WTC11 (cell line): ENCODE measurements at regions not wholly inside any gene's neighbourhood (a gene's known extent, or its start where the extent isn't known, plus 50 kb on each side); places are given as distances from the start of the nearest gene placed in this dataset.

Experiments
- ATAC-seq: fragments of 200-7000 bp; cut with Tn5 transposase; 2 replicates; pipeline ENCODE4 v1.10.0; 2021; ENCODE audit warnings: mild to moderate bottlenecking, moderate library complexity
- CTCF ChIA-PET: fragments of 300-600 bp; sonication (Branson Sonifier 250); formaldehyde crosslinking; loops from one replicate; lab custom pipeline; 2021; ENCODE audit warnings: antibody characterized with exemption; lab: Charles Lee
- POLR2A ChIA-PET: fragments of 350-600 bp; sonication (Branson Sonifier 250); formaldehyde crosslinking; loops from one replicate; lab custom pipeline; 2021; ENCODE audit warnings: antibody characterized with exemption; lab: Charles Lee
- DNase-seq: peaks from one replicate; pipeline ENCODE4 v3.0.0; 2021; ENCODE audit warnings: low spot score
- H3K27ac Mint-ChIP-seq: 2 replicates; pipeline ENCODE4 v1.8.0; 2021; ENCODE audit warnings: mixed read lengths
- H3K27me3 Mint-ChIP-seq: 2 replicates; pipeline ENCODE4 v1.8.0; 2021; ENCODE audit warnings: low read depth, mild to moderate bottlenecking, moderate library complexity, mixed read lengths
- H3K36me3 Mint-ChIP-seq: 2 replicates; pipeline ENCODE4 v1.8.0; 2021; ENCODE audit warnings: mixed read lengths
- H3K4me1 Mint-ChIP-seq: 2 replicates; pipeline ENCODE4 v1.8.0; 2022; ENCODE audit warnings: mixed read lengths
- H3K4me3 Mint-ChIP-seq: 2 replicates; pipeline ENCODE4 v1.8.0; 2021; ENCODE audit warnings: mild to moderate bottlenecking, moderate library complexity, mixed read lengths
- H3K9me3 Mint-ChIP-seq: 2 replicates; pipeline ENCODE4 v1.8.0; 2021; ENCODE audit warnings: mixed read lengths
- CBFB ChIP-seq: sonication (generic); formaldehyde crosslinking; IDR thresholded peaks from 2 replicates; pipeline ENCODE4 v1.8.1; 2022; ENCODE audit warnings: mild to moderate bottlenecking, low read depth, missing genetic modification reagents
- CREB1 ChIP-seq: sonication (generic); formaldehyde crosslinking; IDR thresholded peaks from 2 replicates; pipeline ENCODE4 v1.8.0; 2023; ENCODE audit warnings: mild to moderate bottlenecking, missing genetic modification reagents
- ELF4 ChIP-seq: sonication (generic); formaldehyde crosslinking; IDR thresholded peaks from 2 replicates; pipeline ENCODE4 v1.8.1; 2022; ENCODE audit warnings: low read depth, mild to moderate bottlenecking, moderate library complexity, missing genetic modification reagents
- HMGA2 ChIP-seq: fragments of 250-450 bp; sonication (Bioruptor Pico); IDR thresholded peaks from 2 replicates; pipeline ENCODE4 v1.4.0; 2021; ENCODE audit warnings: mild to moderate bottlenecking, moderate library complexity
- JAZF1 ChIP-seq: fragments of 250-450 bp; sonication (Bioruptor Pico); IDR thresholded peaks from 2 replicates; pipeline ENCODE4 v1.9.0; 2021; ENCODE audit warnings: moderate library complexity, mild to moderate bottlenecking, inconsistent platforms
- NFE2L1 ChIP-seq: sonication (generic); formaldehyde crosslinking; IDR thresholded peaks from 2 replicates; pipeline ENCODE4 v1.8.1; 2023; ENCODE audit warnings: missing genetic modification reagents
- NR3C1 ChIP-seq: sonication (generic); formaldehyde crosslinking; conservative IDR thresholded peaks from 2 replicates; pipeline ENCODE4 v1.8.1; 2023; ENCODE audit warnings: low read depth, mild to moderate bottlenecking, missing genetic modification reagents
- PRRX2 ChIP-seq: fragments of 250-450 bp; sonication (Bioruptor Pico); IDR thresholded peaks from 2 replicates; pipeline ENCODE4 v1.8.0; 2021; ENCODE audit warnings: mild to moderate bottlenecking
- RELA ChIP-seq: sonication (generic); formaldehyde crosslinking; IDR thresholded peaks from 2 replicates; pipeline ENCODE4 v1.8.1; 2022; ENCODE audit warnings: missing genetic modification reagents, mild to moderate bottlenecking, borderline replicate concordance
- SMAD4 ChIP-seq: sonication (generic); formaldehyde crosslinking; IDR thresholded peaks from 2 replicates; pipeline ENCODE4 v1.8.0; 2022; ENCODE audit warnings: mild to moderate bottlenecking, missing genetic modification reagents
- ZBTB21 ChIP-seq: sonication (generic); formaldehyde crosslinking; IDR thresholded peaks from 2 replicates; pipeline ENCODE4 v1.8.1; 2023; ENCODE audit warnings: mild to moderate bottlenecking, missing genetic modification reagents, borderline replicate concordance
- ZNF121 ChIP-seq: sonication (generic); formaldehyde crosslinking; IDR thresholded peaks from 2 replicates; pipeline ENCODE4 v1.8.0; 2023; ENCODE audit warnings: missing genetic modification reagents
- ZNF219 ChIP-seq: sonication (generic); formaldehyde crosslinking; IDR thresholded peaks from 2 replicates; pipeline ENCODE4 v1.8.0; 2023; ENCODE audit warnings: missing genetic modification reagents, mild to moderate bottlenecking, borderline replicate concordance
- ZNF671 ChIP-seq: fragments of 250-450 bp; sonication (Bioruptor Pico); IDR thresholded peaks from 2 replicates; pipeline ENCODE4 v1.8.0; 2021; ENCODE audit warnings: mild to moderate bottlenecking
- TF ChIP-seq, protein P1 (sequence below): fragments of 250-450 bp; sonication (Bioruptor Pico); IDR thresholded peaks from 2 replicates; pipeline ENCODE4 v1.9.0; 2021; ENCODE audit warnings: mild to moderate bottlenecking, borderline replicate concordance
- TF ChIP-seq, protein P2 (sequence below): fragments of 250-450 bp; sonication (Bioruptor Pico); IDR thresholded peaks from 2 replicates; pipeline ENCODE4 v1.9.0; 2021; ENCODE audit warnings: moderate library complexity, mild to moderate bottlenecking, inconsistent platforms, borderline replicate concordance
- TF ChIP-seq, protein P3 (sequence below): sonication (generic); formaldehyde crosslinking; IDR thresholded peaks from 2 replicates; pipeline ENCODE4 v1.8.1; 2023; ENCODE audit warnings: mild to moderate bottlenecking, missing genetic modification reagents, borderline replicate concordance
- TF ChIP-seq, protein P4 (sequence below): sonication (generic); formaldehyde crosslinking; IDR thresholded peaks from 2 replicates; pipeline ENCODE4 v1.8.1; 2022; ENCODE audit warnings: mild to moderate bottlenecking, missing genetic modification reagents, moderate library complexity, borderline replicate concordance
- TF ChIP-seq, protein P5 (sequence below): fragments of 250-450 bp; sonication (Bioruptor Pico); IDR thresholded peaks from 2 replicates; pipeline ENCODE4 v2.1.2; 2022; ENCODE audit warnings: mild to moderate bottlenecking, moderate library complexity

DNA sequence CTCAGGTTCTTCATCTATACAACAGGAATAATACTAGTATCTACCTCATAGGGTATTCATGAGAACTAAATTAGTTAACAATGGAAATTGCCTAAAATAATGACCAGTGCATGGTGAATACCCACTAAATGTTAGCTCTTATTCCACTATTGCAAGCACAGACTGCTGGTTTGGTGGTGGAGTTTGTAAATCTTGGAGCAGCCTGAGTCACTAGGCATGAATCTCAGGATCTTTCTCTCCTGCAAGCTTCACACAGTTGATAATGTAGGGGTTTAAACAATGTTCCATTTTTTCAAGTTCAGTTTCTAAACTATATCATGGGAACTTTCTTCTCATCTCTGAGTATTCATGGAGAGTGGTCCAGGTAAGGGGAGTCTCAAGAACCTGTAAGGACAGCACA, 84.0 kb downstream of the OSR1 start:
- DNase-seq (no peak), ATAC-seq (no peak)
- Mint-ChIP-seq H3K27ac (no peak overlapping the region), H3K36me3 (no peaks in the 10 kb centered on the region), H3K9me3 (peaks cover 4% of the 10 kb centered on the region; the same call in 1 of the 2 replicates), H3K4me3 (no peak overlapping the region), H3K27me3 (no peaks in the 10 kb centered on the region), H3K4me1 (peaks cover 11% of the 10 kb centered on the region)
- ChIA-PET POLR2A (no interaction called here), CTCF (interaction anchor here (0.8 kb wide), 1 partner anchor 103 kb away, joined by 3 read pairs; no protein-coding TSS in a partner anchor)
- TF ChIP-seq, protein P1, sequence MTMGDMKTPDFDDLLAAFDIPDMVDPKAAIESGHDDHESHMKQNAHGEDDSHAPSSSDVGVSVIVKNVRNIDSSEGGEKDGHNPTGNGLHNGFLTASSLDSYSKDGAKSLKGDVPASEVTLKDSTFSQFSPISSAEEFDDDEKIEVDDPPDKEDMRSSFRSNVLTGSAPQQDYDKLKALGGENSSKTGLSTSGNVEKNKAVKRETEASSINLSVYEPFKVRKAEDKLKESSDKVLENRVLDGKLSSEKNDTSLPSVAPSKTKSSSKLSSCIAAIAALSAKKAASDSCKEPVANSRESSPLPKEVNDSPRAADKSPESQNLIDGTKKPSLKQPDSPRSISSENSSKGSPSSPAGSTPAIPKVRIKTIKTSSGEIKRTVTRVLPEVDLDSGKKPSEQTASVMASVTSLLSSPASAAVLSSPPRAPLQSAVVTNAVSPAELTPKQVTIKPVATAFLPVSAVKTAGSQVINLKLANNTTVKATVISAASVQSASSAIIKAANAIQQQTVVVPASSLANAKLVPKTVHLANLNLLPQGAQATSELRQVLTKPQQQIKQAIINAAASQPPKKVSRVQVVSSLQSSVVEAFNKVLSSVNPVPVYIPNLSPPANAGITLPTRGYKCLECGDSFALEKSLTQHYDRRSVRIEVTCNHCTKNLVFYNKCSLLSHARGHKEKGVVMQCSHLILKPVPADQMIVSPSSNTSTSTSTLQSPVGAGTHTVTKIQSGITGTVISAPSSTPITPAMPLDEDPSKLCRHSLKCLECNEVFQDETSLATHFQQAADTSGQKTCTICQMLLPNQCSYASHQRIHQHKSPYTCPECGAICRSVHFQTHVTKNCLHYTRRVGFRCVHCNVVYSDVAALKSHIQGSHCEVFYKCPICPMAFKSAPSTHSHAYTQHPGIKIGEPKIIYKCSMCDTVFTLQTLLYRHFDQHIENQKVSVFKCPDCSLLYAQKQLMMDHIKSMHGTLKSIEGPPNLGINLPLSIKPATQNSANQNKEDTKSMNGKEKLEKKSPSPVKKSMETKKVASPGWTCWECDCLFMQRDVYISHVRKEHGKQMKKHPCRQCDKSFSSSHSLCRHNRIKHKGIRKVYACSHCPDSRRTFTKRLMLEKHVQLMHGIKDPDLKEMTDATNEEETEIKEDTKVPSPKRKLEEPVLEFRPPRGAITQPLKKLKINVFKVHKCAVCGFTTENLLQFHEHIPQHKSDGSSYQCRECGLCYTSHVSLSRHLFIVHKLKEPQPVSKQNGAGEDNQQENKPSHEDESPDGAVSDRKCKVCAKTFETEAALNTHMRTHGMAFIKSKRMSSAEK (CRISPR knock-in tag): no peak
- TF ChIP-seq HMGA2 (CRISPR knock-in tag) (no peak), JAZF1 (CRISPR knock-in tag) (no peak), NFE2L1 (no peak), RELA (CRISPR knock-in tag) (no peak), NR3C1 (no peak), ZBTB21 (no peak), CBFB (CRISPR knock-in tag) (no peak), ZNF121 (CRISPR knock-in tag) (no peak), ELF4 (CRISPR knock-in tag) (no peak), CREB1 (no peak), PRRX2 (no peak), ZNF671 (CRISPR knock-in tag) (no peak)
- TF ChIP-seq, protein P2, sequence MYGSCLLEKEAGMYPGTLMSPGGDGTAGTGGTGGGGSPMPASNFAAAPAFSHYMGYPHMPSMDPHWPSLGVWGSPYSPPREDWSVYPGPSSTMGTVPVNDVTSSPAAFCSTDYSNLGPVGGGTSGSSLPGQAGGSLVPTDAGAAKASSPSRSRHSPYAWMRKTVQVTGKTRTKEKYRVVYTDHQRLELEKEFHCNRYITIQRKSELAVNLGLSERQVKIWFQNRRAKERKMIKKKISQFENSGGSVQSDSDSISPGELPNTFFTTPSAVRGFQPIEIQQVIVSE (CRISPR knock-in tag): no peak
- TF ChIP-seq, protein P3, sequence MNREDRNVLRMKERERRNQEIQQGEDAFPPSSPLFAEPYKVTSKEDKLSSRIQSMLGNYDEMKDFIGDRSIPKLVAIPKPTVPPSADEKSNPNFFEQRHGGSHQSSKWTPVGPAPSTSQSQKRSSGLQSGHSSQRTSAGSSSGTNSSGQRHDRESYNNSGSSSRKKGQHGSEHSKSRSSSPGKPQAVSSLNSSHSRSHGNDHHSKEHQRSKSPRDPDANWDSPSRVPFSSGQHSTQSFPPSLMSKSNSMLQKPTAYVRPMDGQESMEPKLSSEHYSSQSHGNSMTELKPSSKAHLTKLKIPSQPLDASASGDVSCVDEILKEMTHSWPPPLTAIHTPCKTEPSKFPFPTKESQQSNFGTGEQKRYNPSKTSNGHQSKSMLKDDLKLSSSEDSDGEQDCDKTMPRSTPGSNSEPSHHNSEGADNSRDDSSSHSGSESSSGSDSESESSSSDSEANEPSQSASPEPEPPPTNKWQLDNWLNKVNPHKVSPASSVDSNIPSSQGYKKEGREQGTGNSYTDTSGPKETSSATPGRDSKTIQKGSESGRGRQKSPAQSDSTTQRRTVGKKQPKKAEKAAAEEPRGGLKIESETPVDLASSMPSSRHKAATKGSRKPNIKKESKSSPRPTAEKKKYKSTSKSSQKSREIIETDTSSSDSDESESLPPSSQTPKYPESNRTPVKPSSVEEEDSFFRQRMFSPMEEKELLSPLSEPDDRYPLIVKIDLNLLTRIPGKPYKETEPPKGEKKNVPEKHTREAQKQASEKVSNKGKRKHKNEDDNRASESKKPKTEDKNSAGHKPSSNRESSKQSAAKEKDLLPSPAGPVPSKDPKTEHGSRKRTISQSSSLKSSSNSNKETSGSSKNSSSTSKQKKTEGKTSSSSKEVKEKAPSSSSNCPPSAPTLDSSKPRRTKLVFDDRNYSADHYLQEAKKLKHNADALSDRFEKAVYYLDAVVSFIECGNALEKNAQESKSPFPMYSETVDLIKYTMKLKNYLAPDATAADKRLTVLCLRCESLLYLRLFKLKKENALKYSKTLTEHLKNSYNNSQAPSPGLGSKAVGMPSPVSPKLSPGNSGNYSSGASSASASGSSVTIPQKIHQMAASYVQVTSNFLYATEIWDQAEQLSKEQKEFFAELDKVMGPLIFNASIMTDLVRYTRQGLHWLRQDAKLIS (CRISPR knock-in tag): no peak
- TF ChIP-seq, protein P4, sequence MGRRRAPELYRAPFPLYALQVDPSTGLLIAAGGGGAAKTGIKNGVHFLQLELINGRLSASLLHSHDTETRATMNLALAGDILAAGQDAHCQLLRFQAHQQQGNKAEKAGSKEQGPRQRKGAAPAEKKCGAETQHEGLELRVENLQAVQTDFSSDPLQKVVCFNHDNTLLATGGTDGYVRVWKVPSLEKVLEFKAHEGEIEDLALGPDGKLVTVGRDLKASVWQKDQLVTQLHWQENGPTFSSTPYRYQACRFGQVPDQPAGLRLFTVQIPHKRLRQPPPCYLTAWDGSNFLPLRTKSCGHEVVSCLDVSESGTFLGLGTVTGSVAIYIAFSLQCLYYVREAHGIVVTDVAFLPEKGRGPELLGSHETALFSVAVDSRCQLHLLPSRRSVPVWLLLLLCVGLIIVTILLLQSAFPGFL: no peak

DNA sequence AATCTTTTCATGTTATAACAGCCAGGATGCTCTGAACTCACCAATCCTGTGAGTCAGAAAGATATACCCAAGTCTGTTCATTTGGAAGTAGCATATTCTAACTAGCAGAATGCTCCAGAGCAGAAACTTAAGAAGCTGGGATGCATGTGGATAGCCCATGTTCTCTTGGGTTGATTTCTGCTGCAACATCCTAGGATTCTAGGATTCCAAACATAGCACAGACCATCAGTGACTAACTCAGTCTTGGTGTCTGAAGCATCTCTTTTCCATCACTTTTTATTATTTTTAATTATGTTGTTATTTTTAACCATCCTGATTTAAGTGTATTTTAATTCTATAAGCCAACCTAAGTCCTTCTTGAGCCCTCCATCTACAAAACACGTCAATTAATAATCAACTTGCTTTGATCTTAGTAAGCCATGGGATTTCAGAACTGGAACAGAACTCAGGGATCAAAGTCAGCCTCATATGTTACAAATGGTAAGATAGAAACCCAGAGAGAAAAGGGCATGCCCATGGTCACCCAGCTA, 85.4 kb downstream of the OSR1 start:
- ChIA-PET POLR2A (no interaction called here), CTCF (no interaction called here)
- DNase-seq (no peak), ATAC-seq (no peak)
- H3K27ac Mint-ChIP-seq: no peak overlapping the region
- no peak overlapping the region for H3K4me3 Mint-ChIP-seq
- H3K36me3 Mint-ChIP-seq: no peaks in the 10 kb centered on the region
- H3K4me1 Mint-ChIP-seq: peaks cover 11% of the 10 kb centered on the region
- no peaks in the 10 kb centered on the region for H3K27me3 Mint-ChIP-seq
- TF ChIP-seq, protein P5, sequence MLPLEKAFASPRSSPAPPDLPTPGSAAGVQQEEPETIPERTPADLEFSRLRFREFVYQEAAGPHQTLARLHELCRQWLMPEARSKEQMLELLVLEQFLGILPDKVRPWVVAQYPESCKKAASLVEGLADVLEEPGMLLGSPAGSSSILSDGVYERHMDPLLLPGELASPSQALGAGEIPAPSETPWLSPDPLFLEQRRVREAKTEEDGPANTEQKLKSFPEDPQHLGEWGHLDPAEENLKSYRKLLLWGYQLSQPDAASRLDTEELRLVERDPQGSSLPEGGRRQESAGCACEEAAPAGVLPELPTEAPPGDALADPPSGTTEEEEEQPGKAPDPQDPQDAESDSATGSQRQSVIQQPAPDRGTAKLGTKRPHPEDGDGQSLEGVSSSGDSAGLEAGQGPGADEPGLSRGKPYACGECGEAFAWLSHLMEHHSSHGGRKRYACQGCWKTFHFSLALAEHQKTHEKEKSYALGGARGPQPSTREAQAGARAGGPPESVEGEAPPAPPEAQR (CRISPR knock-in tag): no peak
- TF ChIP-seq RELA (CRISPR knock-in tag) (no peak), ZNF219 (CRISPR knock-in tag) (no peak), SMAD4 (CRISPR knock-in tag) (no peak), HMGA2 (CRISPR knock-in tag) (no peak)
- no peaks in the 10 kb centered on the region for H3K9me3 Mint-ChIP-seq
